ENCODE measurements at regions not wholly inside any gene's neighbourhood (a gene's known extent, or its start where the extent isn't known, plus 50 kb on each side); places are given as distances from the start of the nearest gene placed in this dataset.
A peak's percentile ranks its signal among the peaks of the same experiment; 100 is the strongest.

- ATAC-seq (no peak), DNase-seq (ENCODE audit: low spot score in 2 of 2) (no peak)
- Mint-ChIP-seq H3K9me3 (peaks cover 0 to 4% of the 10 kb centered on the region in 2 donors), H3K27ac (no peak overlapping the region), H3K36me3 (no peaks in the 10 kb centered on the region)
Measured at GRCh38 chr2:111689174-111689573, 194.8 kb downstream of the ANAPC1 start.

- H3K27ac Mint-ChIP-seq, result no peak overlapping the region
- DNase-seq (ENCODE audit: low spot score in 2 of 2) (no peak), ATAC-seq (no peak)
- peaks cover 0 to 4% of the 10 kb centered on the region in 2 donors for H3K9me3 Mint-ChIP-seq
- H3K36me3 Mint-ChIP-seq, result no peaks in the 10 kb centered on the region
Measured at GRCh38 chr2:111689941-111690340, 194.1 kb downstream of the ANAPC1 start.

- Mint-ChIP-seq H3K36me3 (peaks cover 4 to 6% of the 10 kb centered on the region in 2 donors), H3K27ac (no peak overlapping the region)
- ATAC-seq, result no peak
Measured at GRCh38 chr2:111691164-111691875, 192.7 kb downstream of the ANAPC1 start.

GRCh38 chr2:111692311-111692710 is 191.7 kb downstream of the ANAPC1 start:
- Mint-ChIP-seq H3K9me3 (peaks cover 0 to 7% of the 10 kb centered on the region in 2 donors), H3K27ac (no peak overlapping the region), H3K36me3 (peaks cover 4 to 6% of the 10 kb centered on the region in 2 donors)
- DNase-seq (ENCODE audit: low spot score in 2 of 2) (no peak), ATAC-seq (no peak)

More at GRCh38 chr2:111691164-111691875, 192.7 kb downstream of the ANAPC1 start:
- H3K9me3 Mint-ChIP-seq, result peaks cover 0 to 7% of the 10 kb centered on the region in 2 donors
- no peak for DNase-seq (ENCODE audit: low spot score in 2 of 2)

- H3K27ac Mint-ChIP-seq, result no peak overlapping the region
- no peak for ATAC-seq
- no peak for DNase-seq (ENCODE audit: low spot score in 2 of 2)
- peaks cover 4 to 6% of the 10 kb centered on the region in 2 donors for H3K36me3 Mint-ChIP-seq
- H3K9me3 Mint-ChIP-seq, result peaks cover 0 to 7% of the 10 kb centered on the region in 2 donors
Measured at GRCh38 chr2:111694700-111695101, 189.3 kb downstream of the ANAPC1 start.

GRCh38 chr2:111695441-111696007 is 188.5 kb downstream of the ANAPC1 start:
- Mint-ChIP-seq H3K9me3 (peaks cover 0 to 7% of the 10 kb centered on the region in 2 donors), H3K36me3 (peaks cover 4 to 6% of the 10 kb centered on the region in 2 donors), H3K27ac (no peak overlapping the region)
- no peak for DNase-seq (ENCODE audit: low spot score in 2 of 2)
- no peak for ATAC-seq

DNA sequence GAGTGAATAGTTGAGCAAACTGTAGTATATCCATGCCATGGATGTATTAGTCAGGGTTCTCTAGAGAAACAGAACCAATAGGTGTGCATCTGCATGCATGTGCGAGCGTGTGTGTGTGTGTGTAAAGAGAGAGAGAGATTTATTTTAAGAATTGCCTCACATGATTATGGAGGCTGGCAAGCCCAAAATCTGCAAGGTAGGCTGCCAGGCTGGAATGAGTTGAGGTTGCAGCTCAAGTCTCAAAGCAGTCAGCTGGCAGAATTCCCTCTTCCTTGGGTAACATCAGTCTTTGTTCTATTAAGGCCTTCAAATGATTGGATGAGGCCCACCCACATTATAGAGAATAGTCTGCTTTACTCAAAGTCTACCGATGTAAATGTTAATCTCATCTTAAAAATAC is 187.8 kb downstream of the ANAPC1 start:
- DNase-seq (ENCODE audit: low spot score in 2 of 2), result no peak
- no peak for ATAC-seq
- peaks cover 4 to 8% of the 10 kb centered on the region in 2 donors for H3K36me3 Mint-ChIP-seq
- no peak overlapping the region for H3K27ac Mint-ChIP-seq
- peaks cover 0 to 7% of the 10 kb centered on the region in 2 donors for H3K9me3 Mint-ChIP-seq

- ATAC-seq (no peak), DNase-seq (ENCODE audit: low spot score in 2 of 2) (no peak)
- H3K36me3 Mint-ChIP-seq, result peaks cover 4 to 15% of the 10 kb centered on the region in 2 donors
- H3K9me3 Mint-ChIP-seq, result peaks cover 0 to 7% of the 10 kb centered on the region in 2 donors
- H3K27ac Mint-ChIP-seq, result no peak overlapping the region
Measured at GRCh38 chr2:111697560-111697959, 186.4 kb downstream of the ANAPC1 start.

DNA sequence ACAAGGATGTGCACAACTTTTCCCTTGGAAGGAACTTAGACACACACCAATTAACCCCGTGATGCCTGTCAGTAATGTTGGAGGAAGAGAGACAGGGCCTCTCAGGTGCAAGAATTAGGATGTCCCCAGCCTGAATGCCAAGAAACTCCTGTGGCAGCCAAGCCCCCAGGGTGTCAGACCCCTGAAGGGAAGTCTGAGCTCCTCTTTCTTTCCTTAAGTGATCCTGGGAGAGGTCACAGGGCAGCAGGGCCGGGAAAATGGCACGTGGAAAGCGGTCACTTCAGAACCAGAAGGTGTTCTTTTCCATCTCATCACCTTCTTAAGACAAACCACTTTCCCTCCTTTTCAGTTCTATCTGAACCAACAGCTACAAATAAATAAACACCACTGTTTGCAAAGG is 185.9 kb downstream of the ANAPC1 start:
- Mint-ChIP-seq H3K27ac (no peak overlapping the region), H3K36me3 (peaks cover 4 to 15% of the 10 kb centered on the region in 2 donors), H3K9me3 (peaks cover 0 to 7% of the 10 kb centered on the region in 2 donors)
- no peak for ATAC-seq
- DNase-seq (ENCODE audit: low spot score in 2 of 2), result no peak

- H3K36me3 Mint-ChIP-seq, result peaks cover 4 to 15% of the 10 kb centered on the region in 2 donors
- H3K9me3 Mint-ChIP-seq, result peaks cover 0 to 4% of the 10 kb centered on the region in 2 donors
- ATAC-seq (peak; percentile 85 to 92), DNase-seq (ENCODE audit: low spot score in 2 of 2) (peak; percentile 50 to 67)
- peak overlapping the region in 1 of 2 donors; percentile 66 for H3K27ac Mint-ChIP-seq
Measured at GRCh38 chr2:111698743-111699554, 185.0 kb downstream of the ANAPC1 start.

GRCh38 chr2:111701266-111701665 is 182.7 kb downstream of the ANAPC1 start:
- Mint-ChIP-seq H3K9me3 (no peaks in the 10 kb centered on the region), H3K27ac (no peak overlapping the region), H3K36me3 (peaks cover 0 to 9% of the 10 kb centered on the region in 2 donors)
- no peak for DNase-seq (ENCODE audit: low spot score in 2 of 2)
- no peak for ATAC-seq

DNA sequence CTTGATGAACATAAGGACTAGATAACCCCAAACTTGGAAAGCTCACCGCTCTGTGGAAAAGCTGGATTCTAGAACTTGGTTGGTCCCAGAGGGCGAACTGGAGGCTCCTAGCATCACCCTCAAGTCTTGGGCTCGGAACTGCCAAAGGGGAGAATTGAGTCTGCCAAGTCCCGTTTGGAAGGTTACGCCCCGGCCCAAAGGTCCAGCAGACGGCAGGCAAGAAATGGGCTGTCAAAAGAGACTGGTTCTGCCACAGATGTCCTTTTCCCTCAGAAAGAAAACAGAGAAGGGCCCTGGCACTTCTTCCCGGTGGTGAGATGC is 182.2 kb downstream of the ANAPC1 start:
- H3K36me3 Mint-ChIP-seq, result peaks cover 0 to 12% of the 10 kb centered on the region in 2 donors
- DNase-seq (ENCODE audit: low spot score in 2 of 2) (no peak), ATAC-seq (no peak)
- H3K9me3 Mint-ChIP-seq, result no peaks in the 10 kb centered on the region
- peak overlapping the region in 1 of 2 donors; percentile 69 for H3K27ac Mint-ChIP-seq

- DNase-seq (ENCODE audit: low spot score in 2 of 2) (peak in 1 of 2 donors; percentile 62), ATAC-seq (no peak)
- H3K36me3 Mint-ChIP-seq, result peaks cover 0 to 15% of the 10 kb centered on the region in 2 donors
- no peaks in the 10 kb centered on the region for H3K9me3 Mint-ChIP-seq
- peak overlapping the region in 1 of 2 donors; percentile 69 for H3K27ac Mint-ChIP-seq
Measured at GRCh38 chr2:111702119-111702803, 181.7 kb downstream of the ANAPC1 start.

GRCh38 chr2:111702804-111703196 is 181.2 kb downstream of the ANAPC1 start:
- Mint-ChIP-seq H3K9me3 (no peaks in the 10 kb centered on the region), H3K36me3 (peaks cover 0 to 15% of the 10 kb centered on the region in 2 donors), H3K27ac (no peak overlapping the region)
- ATAC-seq (no peak), DNase-seq (ENCODE audit: low spot score in 2 of 2) (no peak)

DNA sequence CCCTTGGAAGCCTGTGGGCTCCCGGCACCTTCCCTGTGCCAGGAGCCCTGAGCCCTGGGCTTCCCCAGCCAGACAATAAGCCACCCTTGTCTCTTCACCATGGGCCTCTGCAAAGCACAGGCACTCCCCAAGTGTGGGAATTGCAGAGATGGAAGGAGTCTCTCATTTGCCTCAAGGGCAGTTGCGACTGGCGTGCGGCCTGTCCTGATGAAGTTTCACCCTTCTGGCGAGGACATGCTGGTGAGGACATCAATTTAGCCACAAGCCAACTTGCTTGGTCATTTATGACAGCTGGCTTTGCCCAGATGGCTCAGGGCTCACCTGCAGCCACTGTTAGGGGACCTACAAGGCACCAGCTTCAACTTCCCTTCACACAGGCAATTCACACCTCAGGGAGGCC is 180.2 kb downstream of the ANAPC1 start:
- Mint-ChIP-seq H3K36me3 (peaks cover 0 to 15% of the 10 kb centered on the region in 2 donors), H3K27ac (peak overlapping the region in 1 of 2 donors; percentile 31), H3K9me3 (no peaks in the 10 kb centered on the region)
- ATAC-seq (no peak), DNase-seq (ENCODE audit: low spot score in 2 of 2) (no peak)

DNA sequence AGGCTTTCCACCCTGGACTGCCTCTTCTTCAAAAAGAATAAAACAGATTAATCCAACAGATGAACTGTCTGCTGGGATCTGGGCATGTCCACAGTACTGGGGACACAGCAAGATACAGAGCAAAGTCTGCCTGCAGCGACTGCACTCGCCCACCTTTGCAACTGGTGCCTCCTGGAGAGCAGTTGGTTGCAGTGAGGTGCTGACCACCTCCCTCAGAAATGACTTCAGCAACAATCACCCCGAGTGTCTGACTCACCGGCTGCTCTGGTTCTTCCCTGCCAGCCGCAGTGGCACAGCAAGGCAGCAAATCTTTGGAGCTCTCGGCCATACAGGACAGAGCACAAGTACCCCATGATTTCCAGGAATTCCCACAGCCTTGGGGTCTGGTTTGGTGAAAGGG is 179.7 kb downstream of the ANAPC1 start:
- no peak for ATAC-seq
- Mint-ChIP-seq H3K27ac (peak overlapping the region in 1 of 2 donors; percentile 31), H3K9me3 (no peaks in the 10 kb centered on the region), H3K36me3 (peaks cover 0 to 15% of the 10 kb centered on the region in 2 donors)
- DNase-seq (ENCODE audit: low spot score in 2 of 2), result peak in 1 of 2 donors; percentile 17
